Esophagus muscularis mucosa (tissue), 4 donors: ENCODE measurements at regions not wholly inside any gene's neighbourhood (a gene's known extent, or its start where the extent isn't known, plus 50 kb on each side); places are given as distances from the start of the nearest gene placed in this dataset.

Source experiments
- DNase-seq: peaks from one replicate; pipeline ENCODE4 v3.0.0-alpha.2; 2017; ENCODE audit errors: extremely low spot score
- H3K27ac ChIP-seq, 4 donors: fragments of 200-600 bp; sonication (generic); replicated peaks in 1 of 4; 1 replicate in 3 of 4; 2 replicates in 1 of 4; pipeline ENCODE4 v1.5.1; 2016 to 2019; ENCODE audit warnings: mild to moderate bottlenecking in 1 of 4
- H3K27me3 ChIP-seq, 4 donors: fragments of 200-600 bp; sonication (generic); one replicate each; pipeline versions ENCODE4 v1.5.1 to v1.6.0; 2016 to 2019
- H3K36me3 ChIP-seq, 4 donors: fragments of 200-600 bp; sonication (generic); one replicate each; pipeline ENCODE4 v1.5.1; 2016 to 2019
- H3K4me1 ChIP-seq, 4 donors: fragments of 200-600 bp; sonication (generic); one replicate each; pipeline ENCODE4 v1.5.1; 2016 to 2019
- H3K4me3 ChIP-seq, 4 donors: fragments of 200-600 bp; sonication (generic); 1 replicate in 2 of 4; 2 replicates in 2 of 4; pipeline ENCODE4 v1.5.1; 2016 to 2019; ENCODE audit warnings: mild to moderate bottlenecking in 4 of 4, moderate library complexity in 1 of 4
- H3K9me3 ChIP-seq, 4 donors: fragments of 200-600 bp; sonication (generic); 1 replicate in 3 of 4; 2 replicates in 1 of 4; pipeline ENCODE4 v1.5.1; 2016 to 2019
- CTCF ChIP-seq, 3 experiments: fragments of 200-600 bp in 2 of 3; fragments of 450-650 bp in 1 of 3; sonication (generic) in 2 of 3; IDR thresholded peaks; one replicate each; pipeline ENCODE4 v1.5.1; 2017 to 2019; ENCODE audit warnings: antibody characterized with exemption in 3 of 3, mild to moderate bottlenecking in 2 of 3, moderate library complexity in 1 of 3
- EP300 ChIP-seq: sonication (generic); formaldehyde crosslinking; IDR thresholded peaks from one replicate; pipeline ENCODE4 v1.6.1; 2017; ENCODE audit warnings: antibody characterized with exemption
- POLR2A ChIP-seq: fragments of 450-650 bp; IDR thresholded peaks from one replicate; pipeline ENCODE4 v1.6.1; 2017; ENCODE audit warnings: antibody characterized with exemption, moderate library complexity, mild to moderate bottlenecking, low read depth
- POLR2AphosphoS5 ChIP-seq, 2 donors: sonication (generic); formaldehyde crosslinking; IDR thresholded peaks; one replicate each; pipeline ENCODE4 v1.6.1; 2017; ENCODE audit warnings: antibody characterized with exemption in 2 of 2
- WGBS: methylation state at CpG from one replicate; pipeline ENCODE4 v1.1.5; 2018; 5-methylcytosine and 5-hydroxymethylcytosine counted together
- intact Hi-C: fragments of 100-400 bp; cut with DNase I; formaldehyde crosslinking; loops from one replicate; pipeline ENCODE4 v1.15.1; 2023

DNA sequence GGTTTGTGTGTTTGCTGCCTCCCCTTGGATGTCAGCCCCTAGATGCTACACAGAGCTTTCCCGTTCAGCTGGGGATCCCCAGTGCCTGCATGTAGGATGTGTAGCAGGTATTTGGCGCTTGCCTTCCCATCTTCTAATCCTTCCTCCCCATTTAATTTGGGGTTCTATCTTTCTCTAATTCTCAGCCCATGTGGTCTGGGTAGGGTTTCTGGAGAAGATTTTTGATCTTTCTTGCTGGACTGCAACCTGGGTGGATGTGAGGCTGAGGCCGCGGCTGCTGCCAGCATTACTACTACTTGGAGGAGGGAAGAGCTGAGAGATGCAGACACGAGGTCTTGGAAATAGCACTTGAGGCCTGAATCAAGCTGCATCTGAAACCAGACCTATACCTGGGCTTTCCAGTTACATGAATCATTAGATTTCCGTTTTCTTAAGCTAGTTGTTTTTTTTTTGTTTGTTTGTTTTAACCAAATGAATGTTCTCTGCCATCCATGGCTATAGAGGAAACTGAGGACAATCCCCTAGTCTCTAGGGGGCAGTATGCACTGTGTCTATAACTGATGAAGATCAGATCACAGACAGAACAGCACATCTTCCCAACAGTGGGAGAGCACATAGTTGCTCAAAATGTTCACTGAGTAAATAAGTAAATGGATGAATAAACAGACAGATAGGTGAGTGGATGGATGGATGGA, 178.6 kb downstream of the FGF18 start:
- Histone ChIP-seq H3K36me3 (no peaks in the 10 kb centered on the region), H3K27ac (no peak overlapping the region), H3K27me3 (peaks cover 0 to 42% (median 3%) of the 10 kb centered on the region in 4 donors), H3K4me1 (peaks cover 7 to 17% (median 11%) of the 10 kb centered on the region in 4 donors), H3K9me3 (no peaks in the 10 kb centered on the region), H3K4me3 (no peak overlapping the region)
- TF ChIP-seq CTCF (IDR thresholded peaks at IDR 0.05): no peak
- TF ChIP-seq EP300: no peak
- TF ChIP-seq POLR2AphosphoS5 (IDR thresholded peaks at IDR 0.05): no peak
- no peak for TF ChIP-seq POLR2A
- intact Hi-C loops: no loop called here
- 88% methylated on average over 6 of the region's 6 CpGs for WGBS
- DNase-seq: no peak

DNA sequence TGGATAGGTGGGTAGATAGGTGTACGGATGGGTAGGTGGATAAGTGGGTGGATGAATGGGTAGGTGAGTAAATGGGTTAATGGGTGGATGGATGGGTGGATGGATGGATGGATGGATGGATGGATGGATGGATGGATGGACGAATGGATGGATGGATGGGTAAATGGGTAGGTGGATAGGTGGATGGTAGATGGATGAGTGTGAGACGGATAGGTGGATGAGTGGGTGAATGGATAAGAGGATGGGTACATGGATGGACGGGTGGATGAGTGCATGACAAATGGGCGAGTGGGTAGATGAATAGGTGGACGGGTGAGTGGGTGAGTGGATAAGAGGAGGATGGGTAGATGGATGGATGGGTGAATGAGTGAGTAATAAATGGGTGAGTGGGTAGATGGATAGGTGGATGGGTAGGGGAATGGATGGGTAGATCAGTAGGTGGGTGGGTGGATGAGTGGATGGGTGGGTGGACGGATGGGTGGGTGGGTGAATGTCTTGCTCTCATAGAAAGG, 179.2 kb downstream of the FGF18 start:
- intact Hi-C loops: no loop called here
- H3K27me3 ChIP-seq: peaks cover 0 to 39% (median 3%) of the 10 kb centered on the region in 4 donors
- WGBS: 91% methylated on average over 7 of the region's 7 CpGs

GRCh38 chr5:171599411-171599810, 180.0 kb downstream of the FGF18 start:
- WGBS: 59% methylated on average over 9 of the region's 10 CpGs

More for the DNA sequence above, 179.2 kb downstream of the FGF18 start:
- TF ChIP-seq POLR2AphosphoS5 (IDR thresholded peaks at IDR 0.05) (no peak), CTCF (IDR thresholded peaks at IDR 0.05) (no peak), EP300 (no peak), POLR2A (no peak)
- Histone ChIP-seq H3K36me3 (no peaks in the 10 kb centered on the region), H3K4me1 (peaks cover 7 to 17% (median 11%) of the 10 kb centered on the region in 4 donors), H3K9me3 (no peaks in the 10 kb centered on the region), H3K4me3 (no peak overlapping the region), H3K27ac (no peak overlapping the region)
- DNase-seq: no peak

DNA sequence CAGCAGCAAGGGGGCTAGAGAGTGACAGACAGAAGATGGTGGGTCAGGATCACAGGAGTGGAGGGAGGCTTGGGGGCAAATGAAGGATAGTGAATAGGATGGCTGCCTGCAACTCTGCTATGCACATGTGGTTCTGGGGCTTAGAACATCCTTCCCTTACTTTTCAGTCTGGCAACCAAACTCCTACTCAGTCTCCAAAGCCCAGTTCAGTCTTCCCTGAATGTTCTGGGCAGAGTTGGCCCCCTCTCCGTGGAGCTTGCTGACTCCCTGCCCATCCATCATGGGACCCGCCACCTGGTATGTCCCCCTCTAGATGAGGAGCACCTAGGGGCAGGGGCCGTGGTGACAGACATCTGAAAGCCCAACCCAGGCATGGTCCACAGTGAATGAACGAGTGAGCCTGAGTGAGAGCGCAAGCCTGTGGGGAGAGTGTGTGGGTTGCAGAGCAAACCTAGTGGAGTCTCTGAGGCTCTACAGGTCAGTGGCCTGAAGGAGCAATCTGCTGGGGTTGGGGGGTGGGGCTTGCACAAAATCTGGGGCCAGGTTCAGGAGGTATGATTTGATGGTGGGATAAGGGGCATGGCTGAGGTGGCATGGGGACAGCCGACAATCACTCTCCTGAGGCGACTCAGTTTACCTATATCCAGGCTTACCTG, 180.6 kb downstream of the FGF18 start:
- Histone ChIP-seq H3K36me3 (no peaks in the 10 kb centered on the region), H3K27me3 (peaks cover 0 to 39% (median 3%) of the 10 kb centered on the region in 4 donors), H3K9me3 (no peaks in the 10 kb centered on the region), H3K4me3 (no peak overlapping the region), H3K4me1 (peaks cover 7 to 17% (median 11%) of the 10 kb centered on the region in 4 donors), H3K27ac (no peak overlapping the region)
- TF ChIP-seq CTCF (IDR thresholded peaks at IDR 0.05) (no peak), EP300 (no peak), POLR2AphosphoS5 (IDR thresholded peaks at IDR 0.05) (no peak), POLR2A (no peak)
- intact Hi-C loops: no loop called here
- no peak for DNase-seq
- 80% methylated on average over 7 of the region's 7 CpGs for WGBS

More at GRCh38 chr5:171599411-171599810, 180.0 kb downstream of the FGF18 start:
- H3K36me3 ChIP-seq: no peaks in the 10 kb centered on the region
- DNase-seq: no peak
- peaks cover 0 to 39% (median 3%) of the 10 kb centered on the region in 4 donors for H3K27me3 ChIP-seq
- H3K4me1 ChIP-seq: peaks cover 7 to 17% (median 11%) of the 10 kb centered on the region in 4 donors
- no peak overlapping the region for H3K4me3 ChIP-seq
- H3K9me3 ChIP-seq: no peaks in the 10 kb centered on the region
- no peak overlapping the region for H3K27ac ChIP-seq
- intact Hi-C loops: no loop called here
- TF ChIP-seq POLR2AphosphoS5 (IDR thresholded peaks at IDR 0.05) (no peak), POLR2A (no peak), EP300 (no peak), CTCF (IDR thresholded peaks at IDR 0.05) (no peak)
